Stimulated activated CD8-positive, alpha-beta memory T cell treated with anti-CD3 and anti-CD28 coated beads, Interleukin-7, amount 100 ng/mL, for 1 hour (primary cell): ENCODE measurements at regions not wholly inside any gene's neighbourhood (a gene's known extent, or its start where the extent isn't known, plus 50 kb on each side); places are given as distances from the start of the nearest gene placed in this dataset.
"Not testable (repeated sequence)": the region's sequence is repeated elsewhere in the genome, so short reads cannot be mapped to it uniquely, and the experiment has no call there.

Experiments used
- DNase-seq, 2 donors: peaks; one replicate each; pipeline ENCODE4 v3.0.0-alpha.2; 2020; ENCODE audit warnings: low read depth in 2 of 2

DNA sequence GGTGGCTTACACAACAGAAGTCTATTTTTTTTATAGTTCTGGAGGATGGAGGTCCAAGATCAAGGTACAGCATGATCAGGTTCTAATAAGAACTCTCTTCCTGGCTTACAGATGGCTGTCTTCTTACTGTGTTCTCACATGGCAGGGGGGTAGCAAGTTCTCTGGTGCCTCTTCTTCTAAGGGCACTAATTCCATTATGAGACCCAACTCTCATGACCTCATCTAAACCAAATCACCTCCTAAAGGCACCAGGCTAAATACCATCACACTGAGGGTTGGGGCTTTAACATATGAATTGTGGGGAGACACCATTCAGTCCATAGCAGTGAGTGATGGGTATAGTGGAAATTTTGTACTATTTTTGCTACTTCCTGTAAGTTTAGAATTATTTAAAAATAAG, 75.2 kb upstream of the SLC4A7 start:
- DNase-seq, result no peak

DNA sequence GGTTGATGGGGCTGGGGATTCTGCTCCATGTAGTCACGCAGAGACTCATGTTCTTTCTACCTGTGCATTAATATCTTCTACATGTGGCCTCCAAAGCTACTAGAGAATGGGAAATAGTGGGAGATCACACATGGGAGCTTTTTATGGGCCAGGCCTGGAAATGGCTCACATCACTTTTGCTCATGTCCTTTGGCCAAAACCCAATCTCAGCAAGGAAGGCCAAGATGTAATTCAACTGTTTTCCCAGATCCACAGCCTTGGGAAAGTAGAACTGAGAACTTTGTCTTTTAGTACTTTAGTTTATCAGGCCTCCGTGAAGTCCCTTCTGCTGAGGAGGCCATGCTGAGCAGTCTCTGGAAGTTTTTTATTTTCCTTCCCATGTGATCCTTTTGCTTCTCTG, 73.2 kb upstream of the SLC4A7 start:
- DNase-seq, result no peak

DNA sequence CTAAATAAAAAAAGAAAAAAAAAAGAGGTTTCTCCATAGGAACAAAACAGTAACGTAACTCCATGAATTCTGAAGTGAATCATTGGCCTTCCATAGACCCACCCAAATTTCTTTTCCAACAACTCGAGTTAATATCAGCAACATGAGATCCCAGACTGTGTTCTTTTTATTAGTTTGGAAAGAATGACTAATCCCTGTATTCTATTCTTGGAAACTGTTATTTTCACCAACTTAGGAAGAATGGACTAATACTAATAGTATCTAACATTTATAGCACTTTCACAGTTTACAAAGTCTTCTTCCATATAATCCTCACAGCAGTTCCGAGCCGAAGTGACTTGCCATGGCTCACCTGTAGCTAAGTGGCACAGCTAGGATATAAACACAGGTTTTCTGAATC, 72.7 kb upstream of the SLC4A7 start:
- DNase-seq, result no peak

DNA sequence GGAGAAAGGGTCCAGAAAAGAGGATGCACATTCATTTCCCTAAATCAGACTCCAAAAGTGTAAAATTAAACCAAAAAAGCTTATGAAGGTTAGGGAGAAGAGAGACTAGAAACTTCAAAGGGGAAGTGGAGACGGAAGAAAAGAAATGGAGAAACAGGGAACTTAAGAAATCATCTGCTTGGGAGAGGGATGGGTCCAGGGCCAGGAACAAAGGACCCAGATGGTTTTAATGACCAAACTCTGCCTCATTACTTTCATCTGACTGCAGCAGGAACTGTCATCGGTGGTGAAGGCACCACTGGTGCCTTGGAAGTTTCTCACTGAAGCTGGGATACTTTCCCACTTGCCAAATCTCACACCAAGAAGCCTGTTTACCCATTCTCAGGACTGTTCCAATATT, 70.5 kb upstream of the SLC4A7 start:
- no peak for DNase-seq

DNA sequence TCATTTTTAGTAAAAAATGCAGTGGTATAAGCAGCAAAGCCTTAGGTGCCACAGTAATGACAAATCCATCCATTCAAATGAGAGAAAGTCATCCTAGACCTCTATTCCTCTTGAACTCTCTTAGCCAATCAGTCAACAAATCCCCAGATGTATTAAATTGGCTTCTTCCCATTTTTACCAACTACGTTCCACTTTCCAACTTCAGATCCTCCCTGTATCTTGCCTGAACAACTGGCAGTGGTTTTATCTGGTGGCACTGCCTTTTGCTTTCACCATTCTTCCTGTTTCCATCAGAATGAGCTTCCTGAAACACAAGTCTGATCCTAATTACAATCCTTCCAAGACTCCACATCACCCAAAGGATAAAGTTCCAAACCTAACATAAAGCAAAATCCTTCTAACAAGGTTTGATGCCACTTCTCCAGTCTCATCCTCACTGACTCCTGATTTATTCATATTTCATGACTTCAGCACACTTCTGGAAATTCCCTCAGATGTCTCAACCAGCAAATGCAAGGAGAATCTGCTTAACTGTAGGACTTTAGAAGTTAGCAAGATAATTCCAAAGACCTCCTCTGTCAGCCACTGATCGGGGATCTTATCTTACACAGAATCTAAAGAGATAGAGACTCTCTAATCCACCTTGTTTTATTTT, 69.8 kb upstream of the SLC4A7 start:
- DNase-seq, result no peak

DNA sequence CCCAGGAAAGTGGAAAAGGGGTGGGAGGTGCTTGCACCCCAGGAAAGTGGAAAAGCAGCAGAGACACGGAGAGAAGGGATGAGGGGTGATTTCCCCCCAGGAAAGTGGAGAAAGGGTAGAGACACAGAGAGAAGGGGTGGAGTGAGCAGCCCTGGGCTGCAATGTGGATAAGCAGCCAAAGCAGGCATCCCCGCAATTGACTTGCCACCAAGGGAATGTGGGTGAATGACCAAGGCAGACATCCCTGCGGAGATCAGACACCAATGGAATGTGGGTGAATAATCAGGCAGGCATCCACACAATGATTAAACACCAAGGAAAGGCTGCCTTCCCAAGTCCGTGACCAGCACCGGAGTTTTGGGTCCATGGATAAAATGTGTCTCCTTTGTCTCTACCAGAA, 68.5 kb upstream of the SLC4A7 start:
- DNase-seq, result not testable (repeated sequence)

DNA sequence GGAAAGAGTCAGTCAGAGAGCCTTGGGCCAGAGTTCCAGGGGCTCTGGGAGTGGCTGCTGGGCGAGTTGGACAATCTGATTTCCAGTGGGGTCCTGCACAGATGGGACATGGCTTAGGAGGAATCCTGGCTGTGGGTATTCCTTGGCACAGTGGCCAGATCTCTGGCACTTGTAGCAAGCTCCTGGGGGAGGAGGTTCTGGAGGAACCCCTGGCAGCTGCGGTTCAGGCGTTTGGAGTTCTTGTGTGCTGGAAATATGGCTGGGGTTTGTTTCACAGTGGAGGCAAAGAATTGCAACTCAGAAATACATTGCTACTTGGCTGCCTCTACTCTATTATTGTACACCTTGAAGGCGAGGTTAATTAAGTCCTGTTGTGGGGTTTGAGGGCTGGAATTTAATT, 67.2 kb upstream of the SLC4A7 start:
- DNase-seq, result not testable (repeated sequence)

DNA sequence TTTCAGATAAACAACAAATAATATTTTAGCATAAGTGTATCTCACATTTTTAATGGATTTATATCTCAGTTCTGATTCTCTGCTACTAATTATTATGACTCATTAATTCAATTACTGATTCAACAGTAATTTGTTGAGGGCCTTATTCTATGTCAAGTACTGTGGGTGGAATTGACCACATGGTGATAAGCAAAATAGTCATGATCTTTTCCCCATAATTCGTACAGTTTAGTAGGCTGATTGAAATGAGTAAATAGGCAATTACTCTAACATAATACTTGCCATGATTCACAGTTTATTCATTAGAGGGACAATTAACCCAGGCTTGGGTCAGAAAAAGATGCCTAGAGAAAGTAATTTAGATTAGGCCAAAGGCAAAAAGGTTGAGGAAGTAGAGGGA, 60.9 kb upstream of the SLC4A7 start:
- DNase-seq, result no peak

DNA sequence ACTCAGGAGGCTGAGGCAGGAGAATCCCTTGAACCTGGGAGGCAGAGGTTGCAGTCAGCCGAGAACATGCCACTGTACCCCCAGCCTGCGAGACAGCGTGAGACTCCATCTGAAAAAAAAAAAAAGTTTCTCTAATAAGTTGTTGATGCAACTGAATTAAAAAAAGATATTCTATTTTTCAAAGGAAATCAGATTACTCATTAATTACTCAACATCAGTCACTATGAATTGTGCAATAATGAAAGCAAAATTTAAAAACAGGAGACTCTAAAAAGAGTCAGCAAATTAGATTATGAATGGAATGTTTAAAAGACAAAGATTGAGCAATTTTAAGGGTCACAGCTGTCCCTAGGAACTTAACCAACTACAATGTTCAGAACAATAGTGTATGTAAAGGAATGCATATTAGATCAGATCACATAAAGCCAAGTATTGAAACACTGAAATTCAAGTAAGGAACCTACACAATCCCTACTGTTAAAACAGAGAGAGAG, 60.2 kb upstream of the SLC4A7 start:
- no peak for DNase-seq

DNA sequence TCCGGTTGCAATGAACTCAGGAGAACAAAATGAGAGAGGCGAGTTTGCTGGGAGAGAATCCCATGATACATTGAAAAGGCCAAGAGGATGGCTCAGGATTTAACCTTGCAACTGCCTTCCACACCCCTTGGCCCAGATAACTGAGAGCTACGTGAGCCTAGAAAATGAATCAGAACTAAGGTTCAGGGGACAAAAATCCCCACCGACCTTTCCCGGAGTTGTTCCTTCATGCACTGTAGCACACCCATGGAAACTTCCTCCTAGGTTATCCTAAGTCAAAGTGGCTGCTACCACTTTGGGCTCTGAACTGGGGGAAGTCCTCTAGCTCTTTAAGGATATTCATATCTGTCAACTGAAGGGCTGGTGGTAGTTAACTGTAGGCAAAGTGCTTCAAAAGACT, 58.3 kb upstream of the SLC4A7 start:
- DNase-seq, result no peak

DNA sequence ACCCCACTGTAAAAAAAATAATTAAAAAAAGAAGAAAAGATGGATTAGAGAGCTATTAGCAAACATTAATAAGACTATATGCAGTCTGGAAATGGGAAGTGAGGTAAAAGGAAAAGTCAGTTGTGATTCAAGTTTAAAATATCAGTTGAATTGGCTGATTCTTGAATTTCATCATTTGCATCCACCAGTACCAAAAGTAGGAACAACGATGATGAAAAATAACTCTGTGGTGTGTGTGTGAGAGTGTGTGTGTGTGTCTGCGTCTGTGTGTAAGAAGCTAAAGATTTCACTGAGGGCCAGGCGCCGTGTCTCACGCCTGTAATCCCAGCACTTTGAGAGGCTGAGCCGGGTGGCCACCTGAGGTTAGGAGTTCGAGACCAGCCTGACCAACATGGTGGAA, 56.0 kb upstream of the SLC4A7 start:
- no peak for DNase-seq

DNA sequence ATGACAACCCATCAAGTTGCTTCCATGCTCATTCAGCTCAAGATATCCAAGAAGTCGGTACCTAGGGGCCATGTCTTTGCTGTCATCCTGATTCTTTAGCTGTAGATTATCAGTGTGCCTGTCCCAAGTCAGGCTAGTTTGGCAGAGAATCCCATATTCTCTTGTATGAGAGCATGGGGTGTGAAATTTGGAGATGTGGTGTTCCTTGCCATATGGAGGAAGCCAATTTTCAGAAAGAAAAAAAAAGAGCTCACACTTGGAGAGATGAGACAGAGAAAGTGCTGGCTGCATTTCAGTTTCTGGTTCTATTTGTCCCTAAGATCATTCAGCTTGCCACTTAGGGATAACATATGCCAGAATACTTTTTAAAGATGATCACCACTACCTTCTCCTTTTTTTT, 52.3 kb upstream of the SLC4A7 start:
- no peak for DNase-seq

DNA sequence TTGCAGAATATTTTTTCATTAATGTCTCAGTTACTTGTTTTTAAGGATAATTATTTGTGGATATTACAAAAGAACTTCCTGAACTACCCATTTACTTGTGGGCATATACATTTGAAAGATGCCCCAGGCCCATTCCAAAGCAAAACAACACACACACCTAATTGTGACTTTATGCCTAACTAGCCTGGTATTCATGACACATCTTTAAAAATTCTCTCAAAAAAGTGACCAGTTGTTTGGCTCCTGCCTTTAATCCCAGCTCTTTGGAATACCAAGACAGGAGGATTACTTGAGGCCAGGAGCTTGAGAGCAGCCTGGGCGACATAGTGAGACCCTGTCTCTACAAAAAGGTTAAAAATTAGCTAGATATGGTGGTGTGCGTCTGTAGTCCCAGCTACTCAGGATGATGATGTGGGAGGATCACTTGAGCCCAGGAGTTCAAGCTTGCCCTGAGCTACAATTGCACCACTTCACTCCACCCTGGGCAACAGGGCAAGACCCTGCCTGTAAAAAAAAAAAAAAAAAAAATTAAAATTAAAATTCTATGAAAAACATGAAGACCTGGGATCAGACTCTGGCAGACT, 51.7 kb upstream of the SLC4A7 start:
- no peak for DNase-seq

DNA sequence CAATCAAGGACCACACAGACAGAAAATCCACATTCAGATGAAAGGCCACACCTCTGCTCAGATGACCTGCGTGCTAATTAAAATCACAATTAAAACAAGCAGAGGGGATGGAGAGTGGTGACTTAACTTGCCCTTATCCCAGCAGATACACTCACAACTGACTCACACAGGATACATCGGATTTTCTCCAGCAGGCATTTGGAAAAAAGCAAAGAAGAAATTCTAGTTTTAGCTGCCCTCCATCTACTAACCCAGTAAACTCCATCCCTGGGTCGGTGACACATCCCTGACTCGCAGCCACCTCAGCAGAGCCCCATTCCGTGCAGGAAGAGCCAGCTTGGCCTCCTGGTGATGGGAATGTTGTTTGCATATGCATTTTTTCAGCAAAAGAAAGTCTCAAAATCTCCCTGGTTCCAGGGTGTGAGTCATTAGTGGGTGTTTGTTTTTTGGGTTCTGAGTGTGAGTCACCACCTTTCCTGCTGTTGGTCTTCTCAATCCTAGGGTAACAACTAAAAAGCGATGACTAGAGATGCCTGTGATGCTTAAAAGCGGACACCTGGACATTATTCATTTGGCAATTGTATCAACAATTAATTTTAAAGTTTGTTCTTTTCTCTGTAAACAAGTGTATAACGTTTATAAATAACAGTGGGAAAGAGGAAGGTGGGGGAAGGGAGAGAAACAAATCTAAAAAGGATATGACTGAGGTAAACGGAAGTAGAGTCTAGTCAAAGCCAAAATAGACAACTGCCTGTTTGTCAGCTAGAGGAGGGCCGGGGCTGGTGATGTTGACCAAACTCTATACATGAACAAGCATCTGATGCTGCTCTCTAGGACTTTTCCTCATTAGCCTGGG, 49.8 kb upstream of the SLC4A7 start:
- no peak for DNase-seq
